ENCODE measurements at regions not wholly inside any gene's neighbourhood (a gene's known extent, or its start where the extent isn't known, plus 50 kb on each side); places are given as distances from the start of the nearest gene placed in this dataset.

- TF ChIP-seq CSRNP3 (CRISPR knock-in tag; IDR thresholded peaks at IDR 0.05) (no peak), TOX (CRISPR knock-in tag; IDR thresholded peaks at IDR 0.05; ENCODE audit: borderline replicate concordance) (no peak), ZNF8 (CRISPR knock-in tag; IDR thresholded peaks at IDR 0.05) (no peak), ISL1 (CRISPR knock-in tag; IDR thresholded peaks at IDR 0.05) (no peak)
- TF ChIP-seq, protein P1, sequence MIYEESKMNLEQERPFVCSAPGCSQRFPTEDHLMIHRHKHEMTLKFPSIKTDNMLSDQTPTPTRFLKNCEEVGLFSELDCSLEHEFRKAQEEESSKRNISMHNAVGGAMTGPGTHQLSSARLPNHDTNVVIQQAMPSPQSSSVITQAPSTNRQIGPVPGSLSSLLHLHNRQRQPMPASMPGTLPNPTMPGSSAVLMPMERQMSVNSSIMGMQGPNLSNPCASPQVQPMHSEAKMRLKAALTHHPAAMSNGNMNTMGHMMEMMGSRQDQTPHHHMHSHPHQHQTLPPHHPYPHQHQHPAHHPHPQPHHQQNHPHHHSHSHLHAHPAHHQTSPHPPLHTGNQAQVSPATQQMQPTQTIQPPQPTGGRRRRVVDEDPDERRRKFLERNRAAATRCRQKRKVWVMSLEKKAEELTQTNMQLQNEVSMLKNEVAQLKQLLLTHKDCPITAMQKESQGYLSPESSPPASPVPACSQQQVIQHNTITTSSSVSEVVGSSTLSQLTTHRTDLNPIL (CRISPR knock-in tag; IDR thresholded peaks at IDR 0.05; ENCODE audit: low read depth): no peak
These were observed 969.1 kb upstream of the CDH2 start (continued) for GRCh38 chr18:29146068-29146467.

DNA sequence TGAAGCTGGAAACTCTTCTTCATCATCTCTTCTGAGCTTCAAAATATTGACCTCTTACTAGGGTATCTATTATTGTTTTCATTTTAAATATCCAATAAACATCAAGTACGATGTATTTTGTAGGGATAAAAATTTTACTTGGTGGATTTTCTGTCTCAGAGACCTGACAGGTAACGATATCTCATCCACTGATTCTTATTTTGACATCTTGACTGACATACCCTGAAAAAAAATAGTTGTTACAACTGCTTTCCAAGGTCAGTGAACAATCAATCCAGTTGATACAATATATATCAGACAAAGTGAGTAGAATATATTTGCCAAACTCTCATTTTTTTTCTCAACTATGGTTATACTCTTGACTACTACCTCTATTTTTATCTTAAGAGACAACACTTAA, 963.7 kb upstream of the CDH2 start:
- no peak for ATAC-seq
- TF ChIP-seq BACH2 (CRISPR knock-in tag; IDR thresholded peaks at IDR 0.05; ENCODE audit: borderline replicate concordance) (no peak), RARB (CRISPR knock-in tag; IDR thresholded peaks at IDR 0.05) (no peak), TSHZ2 (CRISPR knock-in tag; IDR thresholded peaks at IDR 0.05) (no peak), ISL1 (CRISPR knock-in tag; IDR thresholded peaks at IDR 0.05) (no peak), CSDC2 (CRISPR knock-in tag; IDR thresholded peaks at IDR 0.05) (no peak), ZNF70 (CRISPR knock-in tag; IDR thresholded peaks at IDR 0.05) (no peak), PATZ1 (CRISPR knock-in tag; IDR thresholded peaks at IDR 0.05; ENCODE audit: borderline replicate concordance) (no peak), CSRNP3 (CRISPR knock-in tag; IDR thresholded peaks at IDR 0.05) (no peak), ZNF565 (CRISPR knock-in tag; conservative IDR thresholded peaks at IDR 0.05; ENCODE audit: low read depth) (no peak), OSR1 (CRISPR knock-in tag; IDR thresholded peaks at IDR 0.05) (no peak)

DNA sequence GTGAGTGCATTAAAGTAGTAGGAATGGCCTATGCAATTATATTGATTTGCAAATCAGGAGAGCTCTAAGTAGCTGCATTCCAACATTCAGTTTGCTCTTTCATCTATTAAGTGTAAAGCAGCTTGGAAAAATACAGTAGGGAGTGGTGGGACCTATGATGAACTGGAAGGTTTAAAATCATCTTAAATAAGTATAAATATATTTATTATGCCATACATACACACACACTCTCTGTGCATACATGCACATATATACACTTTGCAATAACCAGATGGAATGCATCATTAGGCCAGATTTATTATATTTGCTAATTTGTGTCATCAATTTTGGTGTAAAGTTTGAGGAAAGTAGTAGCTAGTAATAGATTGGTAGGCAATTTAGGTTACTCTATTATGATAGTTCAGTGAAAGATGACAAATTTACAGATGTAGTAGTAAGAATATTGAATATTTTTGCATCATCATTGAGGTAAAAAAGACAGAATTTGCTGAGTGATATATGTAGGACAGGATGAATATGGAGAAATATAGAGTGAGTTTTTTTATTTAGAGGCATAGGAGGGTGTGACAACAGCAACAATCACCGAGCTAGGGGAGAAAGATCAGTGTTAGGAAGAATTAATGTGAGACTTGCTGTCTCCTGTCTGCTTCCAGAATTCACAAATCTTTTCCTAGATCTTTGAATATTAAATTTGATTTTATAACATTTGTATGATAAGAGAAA, 961.0 kb upstream of the CDH2 start:
- ATAC-seq: no peak
- TF ChIP-seq ZNF565 (CRISPR knock-in tag; conservative IDR thresholded peaks at IDR 0.05; ENCODE audit: low read depth) (no peak), ESRRG (CRISPR knock-in tag; IDR thresholded peaks at IDR 0.05) (no peak), BACH2 (CRISPR knock-in tag; IDR thresholded peaks at IDR 0.05; ENCODE audit: borderline replicate concordance) (no peak), CSRNP3 (CRISPR knock-in tag; IDR thresholded peaks at IDR 0.05) (no peak), SNAI2 (CRISPR knock-in tag; IDR thresholded peaks at IDR 0.05) (no peak), POU6F1 (CRISPR knock-in tag; IDR thresholded peaks at IDR 0.05; ENCODE audit: borderline replicate concordance, low read depth) (no peak), OSR1 (CRISPR knock-in tag; IDR thresholded peaks at IDR 0.05) (no peak), ZFP30 (CRISPR knock-in tag; IDR thresholded peaks at IDR 0.05) (no peak)

Data from SK-N-SH treated with all-trans-retinoic acid at 6 μM for 48 hours (cell line).